ENCODE measurements at regions not wholly inside any gene's neighbourhood (a gene's known extent, or its start where the extent isn't known, plus 50 kb on each side); places are given as distances from the start of the nearest gene placed in this dataset.
"Not testable (repeated sequence)": the region's sequence is repeated elsewhere in the genome, so short reads cannot be mapped to it uniquely, and the experiment has no call there.

GRCh38 chr6:76764057-76764456 lies 691.6 kb upstream of the IMPG1 start:
- no peak for FAIRE-seq

- no peak for FAIRE-seq
Observed at GRCh38 chr6:76752841-76753240, 680.4 kb upstream of the IMPG1 start.

- not testable (repeated sequence) for FAIRE-seq
Observed at GRCh38 chr6:76745388-76745787, 672.9 kb upstream of the IMPG1 start.

GRCh38 chr6:76744151-76744720 lies 671.8 kb upstream of the IMPG1 start:
- FAIRE-seq = not testable (repeated sequence)

GRCh38 chr6:76742919-76743318 lies 670.5 kb upstream of the IMPG1 start:
- FAIRE-seq = no peak

GRCh38 chr6:76719449-76719848 lies 647.0 kb upstream of the IMPG1 start:
- FAIRE-seq = no peak

- FAIRE-seq = no peak
Observed at GRCh38 chr6:76708641-76709331, 636.3 kb upstream of the IMPG1 start.

- no peak for FAIRE-seq
Observed at GRCh38 chr6:76707630-76708029, 635.2 kb upstream of the IMPG1 start.

GRCh38 chr6:76706631-76707030 lies 634.2 kb upstream of the IMPG1 start:
- FAIRE-seq = no peak

- FAIRE-seq = no peak
Observed at GRCh38 chr6:76706086-76706485, 633.6 kb upstream of the IMPG1 start.

- no peak for FAIRE-seq
Observed at GRCh38 chr6:76703786-76704185, 631.3 kb upstream of the IMPG1 start.

GRCh38 chr6:76703285-76703684 lies 630.8 kb upstream of the IMPG1 start:
- FAIRE-seq = no peak

- no peak for FAIRE-seq
Observed at GRCh38 chr6:76702187-76702586, 629.7 kb upstream of the IMPG1 start.

- no peak for FAIRE-seq
Observed at GRCh38 chr6:76701610-76702009, 629.1 kb upstream of the IMPG1 start.

- FAIRE-seq = no peak
Observed at GRCh38 chr6:76697585-76697984, 625.1 kb upstream of the IMPG1 start.

- no peak for FAIRE-seq
Observed at GRCh38 chr6:76694795-76695194, 622.3 kb upstream of the IMPG1 start.

GRCh38 chr6:76684875-76685274 lies 612.4 kb upstream of the IMPG1 start:
- FAIRE-seq = no peak

GRCh38 chr6:76683985-76684384 lies 611.5 kb upstream of the IMPG1 start:
- no peak for FAIRE-seq

- FAIRE-seq = peak; percentile 92
Observed at GRCh38 chr6:76682842-76683241, 610.4 kb upstream of the IMPG1 start.

- FAIRE-seq = no peak
Observed at GRCh38 chr6:76681781-76682180, 609.3 kb upstream of the IMPG1 start.

- FAIRE-seq = no peak
Observed at GRCh38 chr6:76677017-76677416, 604.6 kb upstream of the IMPG1 start.

GRCh38 chr6:76671751-76672150 lies 599.3 kb upstream of the IMPG1 start:
- FAIRE-seq = no peak

- no peak for FAIRE-seq
Observed at GRCh38 chr6:76644231-76644630, 571.8 kb upstream of the IMPG1 start.

- no peak for FAIRE-seq
Observed at GRCh38 chr6:76639941-76640340, 567.5 kb upstream of the IMPG1 start.

- FAIRE-seq = no peak
Observed at GRCh38 chr6:76634695-76635094, 562.2 kb upstream of the IMPG1 start.
